ENCODE measurements at regions not wholly inside any gene's neighbourhood (a gene's known extent, or its start where the extent isn't known, plus 50 kb on each side); places are given as distances from the start of the nearest gene placed in this dataset.

- DNase-seq, result no peak
- H3K27me3 Mint-ChIP-seq, result no peaks in the 10 kb centered on the region
- no peak overlapping the region for H3K27ac Mint-ChIP-seq
- no peak overlapping the region for H3K4me3 Mint-ChIP-seq
- no peaks in the 10 kb centered on the region for H3K9me3 Mint-ChIP-seq
- H3K36me3 Mint-ChIP-seq, result no peaks in the 10 kb centered on the region
- H3K4me1 Mint-ChIP-seq, result no peaks in the 10 kb centered on the region
These were observed 50.1 kb upstream of the MYCBP2 start for GRCh38 chr13:77377016-77377415.

All from activated naive CD8-positive, alpha-beta T cell treated with anti-CD3 and anti-CD28 coated beads for 36 hours (primary cell).